Panc1 (cell line): ENCODE measurements at regions not wholly inside any gene's neighbourhood (a gene's known extent, or its start where the extent isn't known, plus 50 kb on each side); places are given as distances from the start of the nearest gene placed in this dataset.

ENCODE experiments used
- ATAC-seq: fragments of 200-7000 bp; cut with Tn5 transposase; 2 replicates; pipeline ENCODE4 v1.9.1; 2020; ENCODE audit warnings: mild to moderate bottlenecking, moderate library complexity
- BruUV-seq: library from RNA; stranded (reverse); fragments of 400-500 nt; replicated peaks from 2 replicates; lab custom pipeline; 2021; lab: Mats Ljungman, UMichigan
- CTCF ChIA-PET: fragments of 300-600 bp; sonication (Branson Sonifier 250); formaldehyde crosslinking; loops from one replicate; lab custom pipeline; 2022; ENCODE audit warnings: antibody characterized with exemption; lab: Charles Lee
- POLR2A ChIA-PET: fragments of 300-600 bp; sonication (Branson Sonifier 250); formaldehyde crosslinking; loops from one replicate; lab custom pipeline; 2022; ENCODE audit warnings: antibody characterized with exemption; lab: Charles Lee
- DNase-seq: peaks from one replicate; pipeline ENCODE4 v3.0.0-alpha.2; 2010; ENCODE audit warnings: low read depth, low spot score
- H3K27ac ChIP-seq: 2 replicates; pipeline ENCODE4 v1.5.1; 2011; ENCODE audit warnings: mild to moderate bottlenecking, low read length, inconsistent platforms
- H3K27me3 ChIP-seq: fragments of 200-500 bp; sonication (Bioruptor generic); 2 replicates; pipeline ENCODE4 v1.6.0; 2014; ENCODE audit warnings: low read length, inconsistent platforms; ENCODE audit not compliant: control insufficient read depth, insufficient read depth
- H3K36me3 ChIP-seq: fragments of 200-500 bp; sonication (Bioruptor generic); 2 replicates; pipeline ENCODE4 v1.5.1; 2014; ENCODE audit warnings: inconsistent platforms, mild to moderate bottlenecking, low read length, moderate library complexity; ENCODE audit not compliant: control insufficient read depth, insufficient read depth
- H3K4me1 ChIP-seq: 2 replicates; pipeline ENCODE4 v1.5.1; 2011; ENCODE audit warnings: inconsistent platforms, mild to moderate bottlenecking, low read length, moderate library complexity; ENCODE audit not compliant: control insufficient read depth, insufficient read depth
- H3K4me3 ChIP-seq, 2 experiments: 2 replicates each; pipeline ENCODE4 v1.5.1; 2011 to 2012; ENCODE audit warnings: low read depth in 2 of 2, low read length in 2 of 2, mild to moderate bottlenecking in 2 of 2, inconsistent platforms in 1 of 2, moderate library complexity in 1 of 2
- H3K9me3 ChIP-seq: fragments of 200-500 bp; sonication (Bioruptor generic); 2 replicates; pipeline ENCODE4 v1.5.1; 2014; ENCODE audit warnings: low read depth, mild to moderate bottlenecking, inconsistent platforms, low read length, moderate library complexity; ENCODE audit not compliant: control insufficient read depth, insufficient read depth
- CTCF ChIP-seq: fragments of 450-650 bp; IDR thresholded peaks from 2 replicates; pipeline ENCODE4 v1.5.1; 2017; ENCODE audit warnings: mild to moderate bottlenecking
- POLR2AphosphoS5 ChIP-seq: IDR thresholded peaks from 2 replicates; pipeline ENCODE4 v1.6.1; 2012; ENCODE audit warnings: mild to moderate bottlenecking, low read depth, low read length, moderate library complexity
- REST ChIP-seq, 2 experiments: IDR thresholded peaks; 2 replicates each; pipeline ENCODE4 v1.6.1; 2011 to 2012; ENCODE audit warnings: low read depth in 2 of 2, control low read depth in 1 of 2, low read length in 1 of 2, mild to moderate bottlenecking in 1 of 2, moderate library complexity in 1 of 2; ENCODE audit not compliant: insufficient read depth in 1 of 2
- SIN3A ChIP-seq: IDR thresholded peaks from 2 replicates; pipeline ENCODE4 v1.6.1; 2012; ENCODE audit warnings: low read depth, mild to moderate bottlenecking, low read length, moderate library complexity, borderline replicate concordance; ENCODE audit not compliant: insufficient read depth
- TCF7L2 ChIP-seq: IDR thresholded peaks from 2 replicates; pipeline ENCODE4 v1.6.1; 2011; ENCODE audit warnings: mild to moderate bottlenecking, low read depth, low read length, inconsistent platforms
- in situ Hi-C: cut with HindIII; loops from 2 replicates; pipeline ENCODE4 v1.10.0; 2016; ENCODE audit warnings: low sequenced_read_pairs, low pct_unique_long_range_greater_than_20kb
- intact Hi-C: fragments of 100-400 bp; cut with micrococcal nuclease; formaldehyde crosslinking; loops from one replicate; pipeline ENCODE4 v1.10.0; 2022; ENCODE audit not compliant: unreplicated experiment

GRCh38 chr14:89491711-89492381 lies 74.8 kb upstream of the FOXN3 start:
- ATAC-seq (no peak), DNase-seq (no peak)
- Histone ChIP-seq H3K4me1 (no peaks in the 10 kb centered on the region), H3K27me3 (no peaks in the 10 kb centered on the region), H3K4me3 (no peak overlapping the region), H3K27ac (no peak overlapping the region), H3K9me3 (no peaks in the 10 kb centered on the region), H3K36me3 (no peaks in the 10 kb centered on the region)
- intact Hi-C loops, result no loop called here
- in situ Hi-C loops, result no loop called here
- CTCF ChIA-PET, result no interaction called here
- POLR2A ChIA-PET, result no interaction called here
- TF ChIP-seq TCF7L2 (no peak), CTCF (no peak), SIN3A (no peak), POLR2AphosphoS5 (no peak), REST (IDR thresholded peaks at IDR 0.05; ENCODE audit: insufficient read depth in 1 of 2, low read depth in 2 of 2, low read length in 1 of 2) (no peak)
- no TSS peak for BruUV-seq

- ATAC-seq, result no peak
These were observed 73.4 kb upstream of the FOXN3 start for GRCh38 chr14:89490466-89490865.

More at GRCh38 chr14:89490466-89490865, 73.4 kb upstream of the FOXN3 start:
- H3K27ac ChIP-seq, result no peak overlapping the region
- H3K9me3 ChIP-seq, result no peaks in the 10 kb centered on the region
- in situ Hi-C loops (no loop called here), intact Hi-C loops (no loop called here)
- no peak overlapping the region for H3K4me3 ChIP-seq
- no peak for TF ChIP-seq TCF7L2
- no peak for TF ChIP-seq REST (IDR thresholded peaks at IDR 0.05; ENCODE audit: insufficient read depth in 1 of 2, low read depth in 2 of 2, low read length in 1 of 2)
- TF ChIP-seq POLR2AphosphoS5, result no peak
- no peak for TF ChIP-seq CTCF
- no peak for TF ChIP-seq SIN3A
- ChIA-PET POLR2A (no interaction called here), CTCF (no interaction called here)
- BruUV-seq, result no TSS peak
- H3K27me3 ChIP-seq, result no peaks in the 10 kb centered on the region
- no peaks in the 10 kb centered on the region for H3K4me1 ChIP-seq
- H3K36me3 ChIP-seq, result no peaks in the 10 kb centered on the region
- DNase-seq, result no peak
